ENCODE measurements at regions not wholly inside any gene's neighbourhood (a gene's known extent, or its start where the extent isn't known, plus 50 kb on each side); places are given as distances from the start of the nearest gene placed in this dataset.
"Not testable (repeated sequence)": the region's sequence is repeated elsewhere in the genome, so short reads cannot be mapped to it uniquely, and the experiment has no call there.

DNA sequence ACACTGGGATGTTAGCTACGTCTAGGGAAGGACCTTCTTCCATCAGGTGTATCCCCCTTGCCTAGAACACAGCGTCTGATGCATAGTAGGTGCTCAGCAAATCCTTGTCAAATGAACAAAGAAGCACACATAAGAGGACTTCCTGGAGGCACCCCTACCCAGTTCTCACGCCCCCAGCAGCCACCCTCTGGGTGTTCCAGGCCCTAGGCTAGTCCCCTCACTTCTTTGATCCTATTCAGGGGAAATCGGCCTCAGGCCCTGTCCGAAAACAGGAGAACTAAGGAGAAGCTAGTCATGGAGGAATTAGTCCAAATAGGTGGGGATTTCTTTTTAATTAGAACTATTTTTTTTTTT is 84.7 kb upstream of the SIRPA start:
- DNase-seq: no peak

DNA sequence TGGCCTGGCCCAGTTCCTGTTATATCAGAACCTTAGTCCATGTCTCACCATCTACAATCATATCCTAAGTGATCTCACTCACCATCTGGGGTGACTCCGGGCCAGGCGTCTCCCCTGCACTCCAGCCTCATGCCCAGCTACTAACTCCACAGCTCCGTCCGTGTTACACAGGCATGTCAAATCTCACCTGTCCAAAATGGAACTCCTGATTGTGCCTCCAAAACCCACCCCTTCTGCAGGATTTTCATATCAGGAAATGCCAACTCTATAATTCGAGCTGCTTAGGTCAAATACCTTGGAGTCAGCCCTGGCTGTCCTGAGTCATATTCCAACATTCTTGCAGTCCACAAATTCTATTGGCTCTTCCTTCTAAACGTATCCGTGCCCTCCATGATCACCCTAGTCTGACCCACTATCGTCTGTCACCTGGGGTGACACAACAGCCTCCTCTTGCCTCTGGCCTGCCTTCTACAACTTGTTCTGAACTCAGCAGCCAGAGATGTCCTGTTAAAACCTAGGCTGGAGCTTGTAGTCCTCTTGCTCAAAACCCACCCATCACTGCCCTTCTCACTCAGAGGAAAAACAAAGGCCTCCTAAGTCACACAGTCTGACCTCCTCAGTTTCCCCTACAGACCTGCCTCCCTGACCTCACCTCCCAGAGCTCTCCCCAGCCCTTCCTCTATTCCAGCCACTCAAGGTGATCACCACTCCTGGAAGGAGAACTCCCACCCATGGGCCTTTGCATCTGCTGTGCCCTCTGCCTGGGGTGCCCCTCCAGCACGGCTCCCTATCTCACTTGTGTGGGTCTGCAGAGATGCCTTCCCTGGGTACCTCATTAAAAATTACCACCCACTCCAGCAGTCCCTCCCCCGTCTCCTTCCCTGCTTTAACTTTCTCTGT is 85.3 kb upstream of the SIRPA start:
- DNase-seq: no peak

DNA sequence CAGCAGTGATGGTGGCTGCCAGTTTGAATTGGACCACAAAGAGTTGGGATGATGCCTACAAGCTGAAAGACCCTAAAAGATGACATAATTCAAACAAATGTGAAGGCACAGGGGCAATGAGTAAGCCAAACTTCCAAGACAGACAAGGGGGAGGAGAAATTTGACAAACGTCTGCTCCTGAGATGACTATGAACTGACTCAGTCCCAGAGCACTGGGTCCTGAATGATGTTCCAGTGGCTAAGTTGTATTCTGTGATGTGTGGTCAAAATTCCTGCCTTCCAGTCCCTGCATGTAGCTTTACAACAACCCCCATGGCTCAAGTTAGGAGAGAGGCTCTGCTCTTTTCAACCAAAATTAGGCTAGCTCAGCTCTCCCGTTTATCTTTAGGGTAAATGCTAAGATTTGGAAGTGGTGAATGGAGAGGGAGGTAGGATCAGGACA is 86.1 kb upstream of the SIRPA start:
- peak; percentile 8 for DNase-seq

DNA sequence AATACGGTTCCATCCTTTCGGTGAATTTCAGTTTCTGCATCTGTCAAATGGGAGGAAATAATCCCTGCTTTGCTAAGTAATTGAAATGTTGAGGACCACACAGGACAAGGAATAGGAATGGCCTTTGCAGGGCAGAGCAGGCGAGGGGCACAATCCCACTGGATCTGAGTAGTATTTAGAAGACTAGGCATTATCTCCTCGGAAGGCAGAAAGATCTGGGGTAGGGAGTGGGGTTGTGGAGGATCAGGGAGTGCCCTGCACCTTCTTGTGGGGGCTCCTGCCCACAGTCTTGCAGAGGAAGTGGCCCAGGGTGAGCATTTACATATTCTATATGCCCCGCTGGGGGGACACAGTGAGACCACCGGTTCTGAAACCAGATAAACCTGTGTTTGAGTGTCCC is 87.1 kb upstream of the SIRPA start:
- no peak for DNase-seq

DNA sequence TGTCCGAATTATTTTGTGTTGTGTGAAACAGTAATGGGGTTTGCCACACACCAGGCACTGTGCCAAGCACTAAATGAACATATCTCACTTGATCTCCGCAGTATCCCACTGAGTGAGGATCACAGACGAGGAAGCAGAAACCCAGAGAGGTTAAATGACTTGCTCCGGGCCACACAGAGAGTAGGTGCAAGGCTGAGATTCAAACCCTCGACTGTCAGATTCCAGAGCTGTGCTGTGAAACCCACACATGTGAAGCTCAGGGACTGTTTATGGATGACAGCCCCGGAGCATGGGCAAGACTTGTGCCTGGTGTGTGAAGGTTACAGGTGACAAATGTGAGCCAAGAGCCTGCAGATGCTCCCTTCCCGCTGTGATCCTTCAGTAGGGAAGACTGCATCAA is 87.8 kb upstream of the SIRPA start:
- DNase-seq: no peak

DNA sequence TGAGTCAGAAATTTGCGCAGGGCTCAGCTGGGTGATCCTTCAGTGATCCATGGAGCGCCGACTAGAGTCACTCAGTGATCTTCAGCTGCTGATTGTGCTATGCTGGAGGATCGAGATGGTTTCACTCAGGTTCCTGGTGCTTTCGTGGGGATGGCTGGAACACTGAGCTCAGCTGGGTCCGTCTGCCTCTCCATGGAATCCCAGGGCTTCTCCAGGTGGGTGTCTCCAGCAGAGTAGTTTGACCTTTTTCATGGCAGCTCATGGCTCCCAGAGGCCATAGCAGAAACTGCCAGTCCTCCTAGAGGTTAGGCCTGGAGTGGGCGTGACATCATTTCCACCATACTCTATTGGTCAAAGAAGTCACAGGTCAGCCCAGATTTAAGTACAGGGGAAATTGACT is 88.8 kb upstream of the SIRPA start:
- no peak for DNase-seq

DNA sequence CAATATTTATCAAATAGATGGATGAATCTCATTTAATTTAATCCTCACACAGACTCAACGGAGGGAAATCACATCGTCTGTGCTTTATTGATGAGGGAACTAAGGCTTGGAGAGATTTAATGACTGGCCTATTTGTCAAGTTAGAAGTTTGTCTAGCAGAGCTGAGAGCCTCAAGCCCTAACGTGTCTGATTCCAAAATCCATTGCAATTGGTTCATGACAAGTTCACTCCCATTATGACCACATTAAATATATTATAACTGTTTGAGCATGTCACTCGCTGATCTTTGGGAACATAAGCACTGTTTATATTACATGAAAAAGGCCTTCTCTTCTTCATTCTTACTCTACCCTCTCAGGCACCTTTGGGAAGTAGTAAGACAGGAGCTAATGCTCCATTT is 89.4 kb upstream of the SIRPA start:
- no peak for DNase-seq

DNA sequence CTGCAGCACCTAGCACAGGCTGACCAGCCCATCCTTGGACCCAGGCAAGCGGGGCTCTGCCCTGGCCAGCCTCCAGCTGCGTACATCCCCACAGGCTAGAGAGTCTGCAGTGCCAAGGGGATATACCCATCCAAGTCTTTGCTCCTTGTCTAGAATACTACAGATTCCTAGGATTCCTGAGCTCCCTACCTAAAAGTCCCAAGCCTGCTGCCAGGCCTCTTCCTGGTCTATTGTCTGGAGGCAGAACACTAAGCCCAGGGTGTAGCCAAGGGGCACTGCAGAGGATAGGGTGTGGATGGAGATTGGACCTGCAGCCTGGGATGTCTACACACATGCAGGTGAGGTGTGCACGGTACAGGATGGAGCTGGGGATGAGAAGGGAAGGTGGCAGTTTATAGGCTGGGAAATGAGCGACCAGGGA is 90.0 kb upstream of the SIRPA start:
- no peak for DNase-seq

DNA sequence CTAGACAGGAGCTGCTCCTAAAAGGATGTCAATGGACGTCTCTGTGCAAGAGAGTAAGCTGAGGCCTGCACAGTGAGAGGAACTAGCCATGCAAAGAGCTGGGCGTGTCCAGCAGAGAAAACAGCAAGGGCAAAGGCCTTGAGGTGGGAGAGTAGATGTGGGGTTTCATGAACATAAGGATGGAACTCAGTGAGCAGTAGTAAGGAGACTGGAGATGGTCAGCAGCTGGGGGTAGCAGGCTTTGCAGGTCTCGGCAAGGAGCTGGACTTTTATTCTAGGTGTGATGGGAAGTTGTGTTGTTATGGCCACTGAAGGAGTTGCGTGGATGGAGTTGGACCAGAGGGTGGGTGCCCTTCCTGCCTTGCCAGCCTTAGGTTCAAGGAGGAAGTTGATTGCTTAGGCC is 90.7 kb upstream of the SIRPA start:
- no peak for DNase-seq

DNA sequence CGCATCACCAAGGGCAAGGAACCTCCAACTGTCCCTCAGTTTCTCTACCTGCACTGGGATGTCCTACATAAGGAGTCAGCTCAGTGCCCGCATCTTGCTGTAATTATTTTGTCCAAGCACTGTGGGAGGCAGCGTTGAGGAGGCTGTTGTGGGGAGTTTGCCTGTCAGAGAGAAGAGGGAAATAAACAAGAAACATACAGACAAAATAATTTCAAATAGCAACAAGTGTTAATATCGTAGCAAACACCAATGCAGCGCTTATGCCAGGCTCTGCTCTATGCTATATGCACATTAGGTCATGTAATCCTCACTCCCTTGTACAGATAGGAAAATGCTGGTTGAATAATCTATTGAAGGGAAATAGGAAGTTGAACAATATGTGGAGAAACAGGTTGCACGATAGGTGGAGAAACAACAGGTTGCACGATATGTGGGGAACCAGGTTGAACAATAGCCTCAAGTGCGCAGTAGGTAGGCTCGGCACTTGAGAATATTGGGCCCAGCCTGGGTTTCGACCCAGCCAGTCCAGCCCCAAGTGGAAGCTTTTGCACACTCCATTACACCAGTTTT is 91.2 kb upstream of the SIRPA start:
- DNase-seq: no peak

DNA sequence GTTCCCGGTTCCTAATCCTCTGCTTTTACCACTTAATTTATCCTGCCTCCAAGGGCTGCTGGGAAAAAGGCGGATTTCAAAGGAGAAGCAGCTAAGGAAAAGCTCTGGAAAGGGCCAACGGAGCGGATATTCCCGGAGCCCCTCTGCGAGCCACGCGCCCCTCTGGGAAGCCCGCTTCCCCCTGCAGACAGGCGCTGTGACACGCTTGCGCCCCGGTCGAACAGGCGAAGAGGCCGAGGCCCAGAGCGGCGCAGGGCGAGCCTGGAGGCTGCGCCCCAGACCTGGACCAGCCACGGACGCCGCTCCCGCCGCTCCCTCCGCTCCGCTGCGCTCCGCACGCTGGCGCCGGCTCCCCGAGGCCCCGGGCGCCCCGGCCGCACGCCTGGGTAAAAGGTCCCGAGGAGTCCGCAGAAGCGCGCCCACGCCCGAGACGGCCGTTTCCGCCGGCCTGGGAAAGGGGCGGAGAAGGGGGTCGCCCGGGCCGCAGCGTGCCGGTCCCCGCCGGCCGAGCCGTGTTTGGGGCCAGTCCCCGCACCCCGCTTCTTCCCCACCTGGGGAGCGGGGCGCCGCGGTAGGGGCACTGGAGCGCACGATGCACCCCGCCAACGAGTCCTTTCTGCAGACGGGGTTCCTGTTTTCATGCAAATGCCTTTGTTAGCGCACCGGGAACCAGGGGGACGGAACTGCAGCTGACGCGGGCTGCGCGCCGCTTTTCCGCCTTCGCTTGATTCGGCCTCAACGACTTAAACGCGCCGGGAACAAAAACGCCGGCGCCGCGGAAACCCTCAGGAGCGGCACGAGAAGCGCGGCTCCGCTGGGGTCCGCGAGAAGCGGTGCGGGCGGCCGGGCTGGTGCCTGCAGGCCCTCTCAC is 91.9 kb upstream of the SIRPA start:
- peak; percentile 3 for DNase-seq

DNA sequence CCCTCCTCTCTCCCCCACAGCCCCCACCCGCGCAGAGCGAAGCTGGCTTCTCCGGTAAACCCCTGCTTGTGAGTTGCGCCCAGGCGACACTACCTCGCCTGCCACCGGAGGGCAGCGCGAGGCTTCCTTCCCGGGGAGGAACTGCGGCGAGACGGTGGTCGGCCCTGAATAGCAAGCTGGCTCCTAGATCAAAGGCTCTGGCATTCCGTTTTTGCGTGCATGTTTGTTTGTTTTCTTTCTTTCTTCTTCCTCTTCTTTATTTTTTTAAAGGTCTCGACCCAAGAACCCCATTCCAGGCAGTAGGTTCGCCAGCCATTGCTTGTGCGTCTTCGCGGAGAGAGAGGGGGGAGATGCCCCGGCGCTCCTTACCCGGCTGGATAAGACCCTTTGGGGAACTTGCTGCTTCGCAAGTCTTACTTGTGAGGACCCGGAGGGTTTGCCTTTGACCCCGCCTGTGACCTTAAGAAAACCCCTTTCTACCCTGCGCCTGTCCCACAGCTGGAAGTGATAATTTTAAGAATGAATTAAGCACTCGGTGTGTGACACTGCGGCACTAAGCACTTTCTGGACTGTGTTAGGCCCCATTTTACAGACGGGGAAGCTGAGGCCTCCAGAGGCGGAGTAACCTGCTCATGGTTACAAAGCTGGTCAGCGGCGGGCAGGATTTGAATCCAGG is 92.7 kb upstream of the SIRPA start:
- peak; percentile 16 for DNase-seq

DNA sequence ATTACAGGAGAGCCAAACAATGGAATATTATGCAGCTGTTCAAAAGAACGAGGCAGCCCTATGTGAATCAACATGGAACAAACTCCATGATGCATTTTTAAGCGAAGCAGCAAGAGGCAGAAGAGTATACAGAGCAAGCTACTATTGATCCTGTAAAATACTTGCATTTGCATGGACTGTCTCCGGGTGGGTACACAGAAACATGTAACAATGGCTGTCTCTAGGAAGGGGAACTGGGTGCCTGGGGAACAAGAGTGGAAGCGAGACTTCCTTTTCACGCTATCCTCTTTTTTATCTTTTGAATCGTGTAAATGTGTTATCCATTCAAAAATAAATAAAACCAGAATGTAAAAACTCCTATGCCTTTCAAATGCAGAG is 93.3 kb upstream of the SIRPA start:
- no peak for DNase-seq

DNA sequence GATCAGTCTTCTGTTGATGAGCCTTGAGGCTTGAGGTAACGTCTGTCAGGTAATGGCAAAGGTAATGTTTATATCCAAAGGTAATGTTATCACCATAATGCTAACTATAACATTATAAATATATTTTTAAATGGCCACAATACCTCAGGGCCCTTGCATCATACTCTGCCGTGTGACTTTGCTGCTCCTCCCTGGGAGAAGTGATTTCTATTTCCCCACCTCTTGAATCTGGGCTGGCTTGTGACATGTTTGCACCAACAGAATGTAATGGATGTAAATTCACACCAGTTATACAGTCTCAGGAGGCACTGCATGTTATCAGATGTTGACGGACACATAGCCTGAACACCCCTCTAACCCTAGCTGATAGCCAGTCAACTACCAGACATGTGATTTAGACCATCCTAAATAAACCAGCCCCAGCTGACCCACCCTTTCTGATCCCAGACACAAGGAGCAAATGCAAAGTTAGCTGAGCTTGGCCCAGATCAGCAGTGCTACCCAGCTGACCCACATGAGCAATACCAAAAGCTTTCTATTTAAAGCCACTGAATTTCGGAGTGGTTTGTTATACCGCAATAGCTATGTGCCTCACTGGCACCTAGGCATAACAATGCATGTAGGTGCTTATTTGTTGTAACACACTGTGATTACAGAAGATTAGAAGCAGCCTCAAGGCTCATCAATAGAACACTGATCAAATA is 93.8 kb upstream of the SIRPA start:
- no peak for DNase-seq

DNA sequence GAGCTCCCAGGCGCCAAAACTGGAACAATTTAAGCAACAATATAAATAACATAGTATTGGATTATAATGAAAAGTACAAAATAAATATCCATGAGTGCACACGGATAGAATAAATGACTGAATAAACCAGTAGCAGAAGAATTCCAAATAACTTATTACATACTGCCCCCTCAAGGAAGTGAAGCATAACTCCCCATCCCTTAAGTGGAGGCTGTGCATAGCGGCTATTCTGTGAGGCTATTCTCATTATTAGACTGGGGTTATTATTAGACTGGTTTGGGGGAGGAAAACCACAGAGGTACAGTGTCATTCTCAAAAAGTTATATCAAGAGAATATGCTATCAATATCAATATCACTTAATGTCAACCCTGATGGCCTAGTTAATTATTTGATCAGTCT is 94.4 kb upstream of the SIRPA start:
- no peak for DNase-seq

DNA sequence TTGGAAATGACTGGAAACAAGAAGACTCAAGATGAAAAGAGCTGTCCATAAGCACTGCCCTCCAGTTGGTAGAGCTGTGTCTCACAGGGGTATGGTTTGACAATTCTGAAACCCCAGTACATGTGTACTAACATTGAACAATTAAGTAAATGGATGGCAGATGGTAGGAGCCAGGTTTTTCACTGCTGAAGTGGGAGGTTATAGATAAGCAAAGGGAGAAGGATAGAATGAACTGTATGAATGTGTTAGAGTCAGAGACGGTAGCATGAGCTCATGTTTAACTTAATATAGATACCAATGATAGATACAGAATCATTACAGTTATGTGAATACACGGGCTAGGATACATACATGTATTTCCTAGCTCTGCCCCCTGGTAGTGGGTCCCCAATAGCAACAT is 95.0 kb upstream of the SIRPA start:
- DNase-seq: no peak

DNA sequence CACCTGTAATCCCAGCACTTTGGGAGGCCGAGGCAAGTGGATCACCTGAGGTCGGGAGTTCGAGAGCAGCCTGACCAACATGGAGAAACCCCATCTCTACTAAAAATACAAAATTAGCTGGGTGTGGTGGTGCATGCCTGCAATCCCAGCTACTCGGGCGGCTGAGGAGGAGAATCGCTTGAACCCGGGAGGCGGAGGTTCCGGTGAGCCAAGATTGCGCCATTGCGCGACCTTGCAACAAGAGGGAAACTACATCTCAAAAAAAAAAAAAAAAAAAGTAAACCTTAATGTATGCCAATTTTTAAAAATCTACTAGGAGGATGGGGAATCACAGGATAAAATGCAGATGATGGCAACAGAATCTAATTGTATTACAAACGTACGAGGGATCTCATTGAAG is 95.5 kb upstream of the SIRPA start:
- not testable (repeated sequence) for DNase-seq

DNA sequence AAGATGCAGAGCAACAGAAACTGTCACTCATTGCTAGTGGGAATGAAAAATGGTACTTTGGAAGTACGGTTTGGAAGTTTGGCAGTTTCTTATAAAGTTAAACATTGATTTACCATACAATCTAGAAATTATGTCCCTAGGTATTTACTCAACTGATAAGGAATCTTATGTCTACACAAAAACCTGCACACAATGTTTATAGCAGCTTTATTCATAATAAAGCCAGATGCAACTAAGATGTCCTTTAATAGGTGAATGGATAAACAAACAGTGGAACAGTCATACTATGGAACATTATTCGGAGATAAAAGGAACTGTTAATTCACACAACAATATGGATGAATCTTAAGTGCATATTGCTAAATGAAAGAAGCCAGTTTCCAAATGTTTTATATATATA is 96.2 kb upstream of the SIRPA start:
- no peak for DNase-seq

DNA sequence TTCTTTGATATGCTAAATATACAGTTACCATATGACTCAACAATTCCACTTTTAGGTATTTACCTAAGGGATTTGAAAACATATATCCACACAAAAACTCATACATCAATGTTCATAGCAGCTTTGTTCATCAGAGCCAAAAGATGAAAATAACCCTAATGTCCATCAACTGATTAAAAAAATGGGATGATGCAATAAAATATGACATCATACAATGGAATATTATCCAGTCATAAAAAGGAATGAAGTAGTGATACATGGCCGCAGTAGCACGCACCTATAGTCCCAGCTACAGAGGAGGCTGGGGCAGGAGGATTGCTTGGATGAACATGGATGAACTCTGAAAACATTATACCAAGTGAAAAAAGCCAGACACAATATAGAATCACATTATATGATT is 101.4 kb upstream of the SIRPA start:
- no peak for DNase-seq

DNA sequence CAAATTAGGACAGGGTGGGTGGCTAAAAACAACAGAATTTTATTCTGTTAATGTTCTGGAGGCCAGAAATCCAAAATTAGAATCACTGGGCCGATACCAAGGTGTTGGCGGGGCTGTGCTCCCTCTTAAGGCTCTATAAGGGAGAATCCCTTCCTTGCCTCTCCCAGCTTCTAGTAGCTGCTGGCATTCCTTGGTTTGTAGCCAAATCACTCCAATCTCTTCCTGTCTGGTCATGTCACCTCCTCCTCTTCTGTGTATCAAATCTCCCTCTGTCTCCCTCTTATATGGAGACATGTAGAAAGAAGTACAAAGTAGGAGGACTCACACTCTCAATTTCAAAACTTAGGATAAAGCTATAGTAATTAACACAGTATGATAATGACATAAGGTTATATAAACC is 102.9 kb upstream of the SIRPA start:
- no peak for DNase-seq

DNA sequence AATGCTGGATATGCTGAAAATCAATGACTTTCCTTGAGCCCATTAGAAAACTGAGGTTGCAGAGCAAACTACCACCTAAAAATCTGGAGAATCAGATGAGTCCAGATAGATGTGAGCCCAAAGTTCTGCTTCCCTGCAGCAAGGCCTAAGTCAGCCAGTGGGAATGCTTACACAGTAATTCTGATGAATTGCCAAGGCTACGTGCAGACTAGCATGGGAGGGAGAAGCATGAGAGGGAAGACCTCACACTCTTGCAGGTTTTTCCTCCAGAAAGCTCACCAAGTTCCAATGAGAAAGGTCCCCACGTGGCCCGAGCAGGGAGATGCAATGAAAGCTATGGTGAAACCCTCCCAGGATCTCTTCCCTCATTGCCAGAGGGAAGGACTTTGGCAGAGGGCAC is 104.8 kb upstream of the SIRPA start:
- no peak for DNase-seq

DNA sequence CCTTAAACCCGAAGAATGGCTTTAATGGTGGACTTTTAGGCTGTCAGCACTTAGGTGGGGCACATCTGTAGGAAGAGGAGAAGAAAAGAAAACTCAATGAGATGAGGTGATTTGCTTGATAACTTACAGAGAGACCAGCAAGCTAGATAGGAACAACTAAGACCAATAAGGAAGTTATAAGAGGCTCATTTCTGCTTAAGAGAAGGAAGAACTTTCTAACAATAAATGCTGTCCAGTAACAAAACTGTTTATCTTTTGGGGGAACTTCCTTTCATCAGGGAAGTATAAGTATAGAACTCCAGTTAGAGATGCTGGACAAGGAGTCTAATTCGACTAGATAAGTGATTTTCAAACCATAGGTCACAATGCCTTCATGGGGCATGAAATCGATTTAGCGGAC is 107.2 kb upstream of the SIRPA start:
- DNase-seq: no peak

DNA sequence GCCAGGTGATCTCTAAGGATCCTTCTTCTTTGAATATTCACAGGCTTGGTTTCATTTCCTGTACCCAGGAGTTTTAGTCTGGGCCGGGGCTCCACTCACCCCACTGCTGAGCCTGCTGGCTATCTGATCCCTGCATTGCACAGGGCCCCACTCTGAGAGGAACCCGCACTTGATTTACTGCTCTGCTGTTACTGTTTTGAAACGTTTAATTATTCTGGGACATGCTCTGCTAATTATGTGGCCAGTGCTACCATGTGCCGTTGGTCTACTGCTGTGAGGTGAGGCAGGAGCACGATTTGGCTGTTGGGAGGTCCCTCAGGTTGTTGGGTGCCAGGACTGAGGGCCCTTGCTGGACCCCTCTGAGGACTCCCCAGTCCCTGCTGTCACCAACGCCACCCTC is 108.7 kb upstream of the SIRPA start:
- no peak for DNase-seq
